ENCODE measurements at regions not wholly inside any gene's neighbourhood (a gene's known extent, or its start where the extent isn't known, plus 50 kb on each side); places are given as distances from the start of the nearest gene placed in this dataset.

- no peak for DNase-seq (ENCODE audit: low read depth, low spot score)
- H3K4me1 ChIP-seq (ENCODE audit: insufficient read depth, insufficient read length): no peaks in the 10 kb centered on the region
- no peaks in the 10 kb centered on the region for H3K27me3 ChIP-seq (ENCODE audit: insufficient read depth, insufficient read length)
- no peaks in the 10 kb centered on the region for H3K36me3 ChIP-seq (ENCODE audit: insufficient read depth, insufficient read length, low read length)
- TF ChIP-seq SUZ12 (IDR thresholded peaks at IDR 0.05; ENCODE audit: extremely low read depth, insufficient read depth, insufficient read length): no peak
- no peak overlapping the region for H3K9ac ChIP-seq (ENCODE audit: insufficient read length, low read depth)
- H3K4me3 ChIP-seq (ENCODE audit: insufficient read length, low read depth): no peak overlapping the region
- H3K9me3 ChIP-seq (ENCODE audit: insufficient read depth, low read length): no peaks in the 10 kb centered on the region
These were observed 561.4 kb upstream of the LINC00305 start for GRCh38 chr18:64710105-64710861.

DNA sequence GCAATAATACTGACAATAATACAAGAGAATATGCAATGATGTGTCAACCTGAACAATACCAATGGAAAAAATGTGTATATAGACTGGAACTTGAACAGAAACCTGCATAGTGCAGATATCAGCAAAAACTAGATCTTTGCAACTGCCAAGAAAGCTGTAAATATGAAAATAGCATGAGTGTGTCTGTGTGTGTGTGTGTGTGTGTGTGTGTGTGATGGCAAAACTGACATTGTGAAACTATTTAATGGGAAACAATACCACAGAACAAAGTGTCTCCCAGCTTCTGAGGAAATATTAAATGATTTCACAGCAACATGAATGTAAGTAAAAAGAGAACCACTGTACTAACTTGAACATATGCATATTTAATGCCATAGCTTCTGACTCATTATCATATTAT lies 558.2 kb upstream of the LINC00305 start:
- no peaks in the 10 kb centered on the region for H3K4me1 ChIP-seq (ENCODE audit: insufficient read depth, insufficient read length)
- no peak for DNase-seq (ENCODE audit: low read depth, low spot score)
- H3K36me3 ChIP-seq (ENCODE audit: insufficient read depth, insufficient read length, low read length): no peaks in the 10 kb centered on the region
- H3K9me3 ChIP-seq (ENCODE audit: insufficient read depth, low read length): no peaks in the 10 kb centered on the region
- TF ChIP-seq YY1 (IDR thresholded peaks at IDR 0.05; ENCODE audit: insufficient read depth, insufficient read length) (no peak), SUZ12 (IDR thresholded peaks at IDR 0.05; ENCODE audit: extremely low read depth, insufficient read depth, insufficient read length) (no peak), ZNF274 (IDR thresholded peaks at IDR 0.05; ENCODE audit: low read depth, low read length) (no peak)
- H3K9ac ChIP-seq (ENCODE audit: insufficient read length, low read depth): no peak overlapping the region
- no peaks in the 10 kb centered on the region for H3K27me3 ChIP-seq (ENCODE audit: insufficient read depth, insufficient read length)
- H3K4me3 ChIP-seq (ENCODE audit: insufficient read length, low read depth): no peak overlapping the region

DNA sequence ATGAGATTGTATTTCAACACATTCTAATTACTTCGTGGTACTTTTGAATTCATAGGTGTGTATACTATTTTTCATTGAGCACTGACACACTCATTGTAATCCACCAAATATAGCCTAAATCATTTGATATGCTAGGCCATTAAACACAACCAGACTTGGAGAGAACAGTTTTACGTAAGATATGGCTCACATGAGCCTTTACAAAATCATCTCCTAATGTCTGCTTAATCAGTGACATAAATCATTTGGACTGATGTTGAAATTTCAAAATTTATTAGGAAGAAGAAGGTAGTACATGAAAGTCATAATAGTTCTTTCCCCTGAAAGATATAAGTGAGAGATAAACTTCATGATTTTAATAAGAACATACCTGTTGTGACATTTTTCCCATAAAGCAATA lies 550.2 kb upstream of the LINC00305 start:
- no peaks in the 10 kb centered on the region for H3K36me3 ChIP-seq (ENCODE audit: insufficient read depth, insufficient read length, low read length)
- DNase-seq (ENCODE audit: low read depth, low spot score): no peak
- no peaks in the 10 kb centered on the region; the same call in 1 of the 2 replicates for H3K9me3 ChIP-seq (ENCODE audit: insufficient read depth, low read length)
- H3K9ac ChIP-seq (ENCODE audit: insufficient read length, low read depth): no peak overlapping the region
- H3K4me1 ChIP-seq (ENCODE audit: insufficient read depth, insufficient read length): no peaks in the 10 kb centered on the region
- no peaks in the 10 kb centered on the region for H3K27me3 ChIP-seq (ENCODE audit: insufficient read depth, insufficient read length)
- TF ChIP-seq ZNF274 (IDR thresholded peaks at IDR 0.05; ENCODE audit: low read depth, low read length) (no peak), SUZ12 (IDR thresholded peaks at IDR 0.05; ENCODE audit: extremely low read depth, insufficient read depth, insufficient read length) (no peak), YY1 (IDR thresholded peaks at IDR 0.05; ENCODE audit: insufficient read depth, insufficient read length) (no peak)
- no peak overlapping the region for H3K4me3 ChIP-seq (ENCODE audit: insufficient read length, low read depth)

DNA sequence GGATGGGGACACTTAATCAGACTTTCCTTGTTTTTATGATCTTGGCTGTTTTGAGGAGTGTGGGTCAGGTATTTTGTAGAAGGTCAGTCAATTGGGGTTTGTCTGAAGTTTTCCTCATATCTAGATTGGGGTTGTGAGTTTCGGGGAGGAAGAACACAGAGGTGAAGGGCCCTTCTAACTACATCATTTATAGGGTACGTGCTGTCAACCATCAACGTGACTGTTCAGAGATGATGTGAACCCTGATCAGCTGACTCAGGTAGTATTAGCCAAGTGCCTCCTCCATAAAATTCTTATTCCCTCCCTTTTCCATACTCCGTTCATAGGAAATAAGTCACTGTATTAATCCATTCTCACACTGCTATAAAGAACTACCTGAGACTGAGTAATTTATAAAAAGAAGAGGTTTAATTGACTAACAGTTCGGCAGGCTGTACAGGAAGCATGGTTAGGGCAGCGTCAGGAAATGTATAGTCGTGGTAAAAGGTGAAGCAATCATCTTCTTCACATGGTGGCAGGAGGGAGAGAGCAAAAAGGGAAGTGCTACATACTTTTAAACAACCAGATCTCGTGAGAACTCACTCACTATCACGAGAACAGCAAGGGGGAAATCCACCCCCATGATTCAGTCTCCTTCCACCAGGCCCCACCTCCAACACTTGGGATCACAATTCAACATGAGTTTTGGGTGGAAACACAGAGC lies 547.1 kb upstream of the LINC00305 start:
- H3K27me3 ChIP-seq (ENCODE audit: insufficient read depth, insufficient read length): no peaks in the 10 kb centered on the region
- no peaks in the 10 kb centered on the region; the same call in 1 of the 2 replicates for H3K9me3 ChIP-seq (ENCODE audit: insufficient read depth, low read length)
- H3K36me3 ChIP-seq (ENCODE audit: insufficient read depth, insufficient read length, low read length): no peaks in the 10 kb centered on the region
- no peak overlapping the region for H3K4me3 ChIP-seq (ENCODE audit: insufficient read length, low read depth)
- no peaks in the 10 kb centered on the region for H3K4me1 ChIP-seq (ENCODE audit: insufficient read depth, insufficient read length)
- H3K9ac ChIP-seq (ENCODE audit: insufficient read length, low read depth): no peak overlapping the region
- DNase-seq (ENCODE audit: low read depth, low spot score): no peak
- no peak for TF ChIP-seq ZNF274 (IDR thresholded peaks at IDR 0.05; ENCODE audit: low read depth, low read length)
- no peak for TF ChIP-seq SUZ12 (IDR thresholded peaks at IDR 0.05; ENCODE audit: extremely low read depth, insufficient read depth, insufficient read length)
- TF ChIP-seq YY1 (IDR thresholded peaks at IDR 0.05; ENCODE audit: insufficient read depth, insufficient read length): no peak

DNA sequence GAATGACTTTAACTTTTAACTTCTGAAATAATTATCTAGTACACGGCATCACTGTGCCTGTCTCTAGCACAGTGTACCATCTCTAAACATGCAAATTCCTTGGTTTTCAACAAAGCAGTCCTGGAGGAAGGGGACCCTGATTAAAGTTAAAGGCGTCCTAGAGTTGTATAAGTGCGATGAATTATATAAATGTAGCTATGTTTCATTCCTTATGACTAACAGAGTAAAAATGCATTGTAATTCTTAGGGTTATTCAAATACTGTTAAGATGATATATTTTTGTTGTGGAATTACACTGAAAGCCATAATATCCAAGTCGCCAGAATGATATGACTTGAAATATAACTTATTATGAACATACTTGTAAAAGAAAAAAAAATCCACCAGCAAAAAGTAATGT lies 544.9 kb upstream of the LINC00305 start:
- H3K9me3 ChIP-seq (ENCODE audit: insufficient read depth, low read length): no peaks in the 10 kb centered on the region; the same call in 1 of the 2 replicates
- H3K4me3 ChIP-seq (ENCODE audit: insufficient read length, low read depth): no peak overlapping the region
- no peaks in the 10 kb centered on the region for H3K36me3 ChIP-seq (ENCODE audit: insufficient read depth, insufficient read length, low read length)
- no peak overlapping the region for H3K9ac ChIP-seq (ENCODE audit: insufficient read length, low read depth)
- H3K4me1 ChIP-seq (ENCODE audit: insufficient read depth, insufficient read length): no peaks in the 10 kb centered on the region
- no peak for DNase-seq (ENCODE audit: low read depth, low spot score)
- no peaks in the 10 kb centered on the region for H3K27me3 ChIP-seq (ENCODE audit: insufficient read depth, insufficient read length)
- TF ChIP-seq ZNF274 (IDR thresholded peaks at IDR 0.05; ENCODE audit: low read depth, low read length) (no peak), YY1 (IDR thresholded peaks at IDR 0.05; ENCODE audit: insufficient read depth, insufficient read length) (no peak), SUZ12 (IDR thresholded peaks at IDR 0.05; ENCODE audit: extremely low read depth, insufficient read depth, insufficient read length) (no peak)

DNA sequence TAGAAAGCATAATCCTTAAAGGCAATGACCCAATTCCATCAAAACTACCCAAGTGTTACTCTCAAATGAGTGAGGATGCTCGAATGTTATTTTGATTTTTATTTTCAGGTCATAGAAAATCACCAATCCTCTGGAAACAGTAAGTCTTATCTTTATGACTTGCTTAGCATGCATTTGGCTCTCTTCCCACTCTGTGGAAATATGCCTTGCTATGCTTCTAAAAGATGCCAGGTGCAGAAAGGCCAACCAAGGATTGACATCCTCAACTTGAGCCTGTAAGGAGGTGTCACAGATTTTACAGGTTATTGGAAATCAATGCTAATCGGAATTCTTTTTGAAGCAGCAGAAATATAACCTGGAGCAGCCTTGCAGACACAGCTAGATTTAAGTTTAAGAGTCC lies 543.9 kb upstream of the LINC00305 start:
- H3K27me3 ChIP-seq (ENCODE audit: insufficient read depth, insufficient read length): no peaks in the 10 kb centered on the region
- no peaks in the 10 kb centered on the region for H3K4me1 ChIP-seq (ENCODE audit: insufficient read depth, insufficient read length)
- no peaks in the 10 kb centered on the region for H3K9me3 ChIP-seq (ENCODE audit: insufficient read depth, low read length)
- H3K36me3 ChIP-seq (ENCODE audit: insufficient read depth, insufficient read length, low read length): no peaks in the 10 kb centered on the region
- TF ChIP-seq YY1 (IDR thresholded peaks at IDR 0.05; ENCODE audit: insufficient read depth, insufficient read length) (no peak), SUZ12 (IDR thresholded peaks at IDR 0.05; ENCODE audit: extremely low read depth, insufficient read depth, insufficient read length) (no peak), ZNF274 (IDR thresholded peaks at IDR 0.05; ENCODE audit: low read depth, low read length) (no peak)
- no peak overlapping the region for H3K4me3 ChIP-seq (ENCODE audit: insufficient read length, low read depth)
- H3K9ac ChIP-seq (ENCODE audit: insufficient read length, low read depth): no peak overlapping the region
- DNase-seq (ENCODE audit: low read depth, low spot score): no peak

DNA sequence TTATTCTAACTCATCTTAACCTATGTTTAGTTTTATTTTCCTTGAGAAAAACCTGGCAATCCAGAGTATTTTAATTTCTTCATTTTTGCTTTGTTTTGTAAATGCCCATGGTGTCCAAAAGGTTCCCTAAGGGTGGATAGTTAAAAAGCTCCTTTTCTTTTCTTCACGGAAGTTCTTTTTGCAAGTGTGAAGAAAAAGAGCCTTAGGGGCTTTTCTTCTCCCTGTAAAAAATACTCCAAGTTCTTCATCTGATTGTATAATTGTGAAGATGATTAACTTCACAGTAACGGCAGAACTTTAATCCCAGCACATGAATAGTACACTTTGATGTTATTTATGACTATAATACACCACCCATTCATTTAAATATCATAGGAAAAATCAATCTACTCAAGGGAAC lies 530.2 kb upstream of the LINC00305 start:
- no peak for TF ChIP-seq YY1 (IDR thresholded peaks at IDR 0.05; ENCODE audit: insufficient read depth, insufficient read length)
- TF ChIP-seq ZNF274 (IDR thresholded peaks at IDR 0.05; ENCODE audit: low read depth, low read length): no peak
- TF ChIP-seq SUZ12 (IDR thresholded peaks at IDR 0.05; ENCODE audit: extremely low read depth, insufficient read depth, insufficient read length): no peak
- no peak for DNase-seq (ENCODE audit: low read depth, low spot score)
- H3K4me3 ChIP-seq (ENCODE audit: insufficient read length, low read depth): no peak overlapping the region

More for the DNA sequence above, 530.2 kb upstream of the LINC00305 start:
- Histone ChIP-seq H3K9me3 (ENCODE audit: insufficient read depth, low read length) (no peaks in the 10 kb centered on the region), H3K4me1 (ENCODE audit: insufficient read depth, insufficient read length) (no peaks in the 10 kb centered on the region), H3K9ac (ENCODE audit: insufficient read length, low read depth) (no peak overlapping the region), H3K27me3 (ENCODE audit: insufficient read depth, insufficient read length) (no peaks in the 10 kb centered on the region), H3K36me3 (ENCODE audit: insufficient read depth, insufficient read length, low read length) (no peaks in the 10 kb centered on the region)
